Astrocyte of the cerebellum (primary cell): ENCODE measurements at regions not wholly inside any gene's neighbourhood (a gene's known extent, or its start where the extent isn't known, plus 50 kb on each side); places are given as distances from the start of the nearest gene placed in this dataset.

Experiments used
- DNase-seq: peaks from one replicate; pipeline ENCODE4 v3.0.0-alpha.2; 2011; ENCODE audit warnings: low read depth
- H3K4me3 ChIP-seq: 2 replicates; pipeline ENCODE4 v1.5.1; 2011; ENCODE audit warnings: mild to moderate bottlenecking, low read depth, low read length, moderate library complexity
- in situ Hi-C: cut with HindIII; loops from 2 replicates; pipeline ENCODE4 v1.10.0; 2017; ENCODE audit warnings: low sequenced_read_pairs
- TF ChIP-seq, protein P1 (sequence below): IDR thresholded peaks from 2 replicates; pipeline ENCODE4 v1.5.1; 2012; ENCODE audit warnings: low read length, low read depth, moderate library complexity, mild to moderate bottlenecking; ENCODE audit errors: missing control alignments

DNA sequence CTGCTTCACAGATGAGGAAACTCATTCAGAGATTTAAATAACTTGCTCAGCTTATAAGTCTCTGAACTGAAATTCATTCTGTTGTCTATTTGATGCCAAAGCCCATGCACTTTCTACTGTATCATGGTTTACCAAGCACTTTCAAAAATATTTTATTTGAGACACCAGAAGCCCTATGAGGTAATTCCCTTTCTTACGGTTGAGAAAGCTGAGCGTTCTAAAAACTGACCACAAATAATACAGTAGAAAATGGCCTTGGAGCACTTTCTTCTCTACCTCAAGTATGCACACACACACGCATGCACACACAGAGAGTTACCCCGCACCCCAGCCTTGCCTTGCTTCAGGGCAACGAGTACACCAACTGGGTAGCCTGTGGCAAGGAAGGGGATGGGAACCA, 228.5 kb downstream of the RFC3 start:
- in situ Hi-C loops = no loop called here
- TF ChIP-seq, protein P1, sequence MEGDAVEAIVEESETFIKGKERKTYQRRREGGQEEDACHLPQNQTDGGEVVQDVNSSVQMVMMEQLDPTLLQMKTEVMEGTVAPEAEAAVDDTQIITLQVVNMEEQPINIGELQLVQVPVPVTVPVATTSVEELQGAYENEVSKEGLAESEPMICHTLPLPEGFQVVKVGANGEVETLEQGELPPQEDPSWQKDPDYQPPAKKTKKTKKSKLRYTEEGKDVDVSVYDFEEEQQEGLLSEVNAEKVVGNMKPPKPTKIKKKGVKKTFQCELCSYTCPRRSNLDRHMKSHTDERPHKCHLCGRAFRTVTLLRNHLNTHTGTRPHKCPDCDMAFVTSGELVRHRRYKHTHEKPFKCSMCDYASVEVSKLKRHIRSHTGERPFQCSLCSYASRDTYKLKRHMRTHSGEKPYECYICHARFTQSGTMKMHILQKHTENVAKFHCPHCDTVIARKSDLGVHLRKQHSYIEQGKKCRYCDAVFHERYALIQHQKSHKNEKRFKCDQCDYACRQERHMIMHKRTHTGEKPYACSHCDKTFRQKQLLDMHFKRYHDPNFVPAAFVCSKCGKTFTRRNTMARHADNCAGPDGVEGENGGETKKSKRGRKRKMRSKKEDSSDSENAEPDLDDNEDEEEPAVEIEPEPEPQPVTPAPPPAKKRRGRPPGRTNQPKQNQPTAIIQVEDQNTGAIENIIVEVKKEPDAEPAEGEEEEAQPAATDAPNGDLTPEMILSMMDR = no peak
- DNase-seq = no peak
- no peak overlapping the region for H3K4me3 ChIP-seq

DNA sequence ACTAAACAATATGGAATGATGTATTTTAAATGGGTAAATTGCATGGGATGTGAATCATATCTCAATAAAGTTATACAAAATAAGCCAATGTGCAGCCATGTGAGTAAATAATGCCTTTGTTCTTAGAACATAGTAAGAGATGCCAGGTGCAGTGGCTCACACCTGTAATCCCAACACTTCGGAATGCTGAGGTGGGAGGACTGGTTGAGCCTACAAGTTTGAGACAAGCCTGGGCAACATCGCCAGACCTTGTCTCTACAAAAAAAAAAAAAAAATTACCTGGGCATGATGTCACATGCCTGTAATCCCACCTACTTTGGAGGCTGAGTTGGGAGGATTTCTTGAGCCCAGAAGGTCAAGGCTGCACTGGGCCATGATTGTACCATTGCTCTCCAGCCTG, 230.7 kb downstream of the RFC3 start:
- in situ Hi-C loops = no loop called here
- DNase-seq = no peak
- TF ChIP-seq, protein P1 = no peak
- H3K4me3 ChIP-seq = no peak overlapping the region

DNA sequence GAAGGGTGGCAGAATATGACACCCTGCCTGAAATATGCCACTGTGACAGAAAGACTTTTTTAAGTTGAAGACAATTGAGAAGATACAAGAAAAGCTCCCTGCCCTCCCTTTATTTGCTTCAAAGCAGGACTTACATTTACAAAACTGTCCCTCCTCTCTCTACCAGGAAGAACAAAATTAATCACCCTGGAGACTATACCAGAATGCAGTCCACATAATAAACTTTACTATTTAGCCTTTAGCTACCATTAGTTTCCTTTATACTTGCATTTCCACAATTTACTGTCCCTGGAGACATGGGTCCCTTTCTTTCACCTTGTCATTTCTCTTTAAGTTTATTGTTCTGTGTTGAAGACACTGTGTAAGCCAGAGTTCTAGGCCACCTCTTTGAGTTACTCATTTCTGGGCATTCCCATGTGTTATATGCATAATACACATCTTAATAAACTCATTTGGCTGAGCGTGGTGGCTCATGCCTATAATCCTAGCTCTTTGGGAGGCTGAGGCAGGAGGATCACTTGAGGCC, 238.8 kb downstream of the RFC3 start:
- in situ Hi-C loops = no loop called here
- TF ChIP-seq, protein P1 = no peak
- no peak overlapping the region for H3K4me3 ChIP-seq
- no peak for DNase-seq

DNA sequence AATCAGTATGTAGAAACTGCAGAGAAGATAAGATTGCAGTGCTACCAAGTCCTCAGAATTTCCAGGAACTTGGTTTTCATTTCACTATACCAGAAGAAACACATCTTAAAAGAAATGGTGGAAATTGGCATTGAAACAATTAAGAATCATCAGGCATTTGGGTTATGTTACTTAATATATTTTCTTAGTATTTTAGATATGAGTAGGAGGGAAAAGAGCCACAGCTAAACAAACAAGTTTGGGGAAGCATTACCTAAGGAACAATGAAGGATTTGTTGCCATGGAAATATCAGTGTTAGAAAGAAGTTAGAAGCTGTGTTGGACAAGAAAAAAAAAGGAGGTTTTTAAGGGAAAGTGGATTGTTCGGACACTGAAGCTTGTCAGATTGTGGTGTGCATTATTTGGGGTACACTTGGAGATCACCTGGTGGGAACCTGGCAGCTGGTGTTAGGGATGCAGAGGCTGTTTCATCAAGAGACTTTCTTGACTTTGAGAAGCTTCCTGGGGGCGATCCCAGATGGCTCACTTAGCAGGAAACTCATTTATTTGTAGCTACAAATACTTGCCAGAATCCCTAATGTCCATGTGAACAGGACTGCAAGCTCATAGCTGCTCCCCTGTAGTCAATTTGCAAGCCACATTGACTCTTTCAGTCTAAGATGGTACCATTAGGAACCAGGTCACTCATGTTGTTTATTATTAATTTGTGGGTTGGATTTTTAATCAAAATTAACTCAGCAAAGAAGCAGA, 246.7 kb downstream of the RFC3 start:
- TF ChIP-seq, protein P1 = no peak
- in situ Hi-C loops = no loop called here
- H3K4me3 ChIP-seq = no peak overlapping the region
- DNase-seq = no peak

DNA sequence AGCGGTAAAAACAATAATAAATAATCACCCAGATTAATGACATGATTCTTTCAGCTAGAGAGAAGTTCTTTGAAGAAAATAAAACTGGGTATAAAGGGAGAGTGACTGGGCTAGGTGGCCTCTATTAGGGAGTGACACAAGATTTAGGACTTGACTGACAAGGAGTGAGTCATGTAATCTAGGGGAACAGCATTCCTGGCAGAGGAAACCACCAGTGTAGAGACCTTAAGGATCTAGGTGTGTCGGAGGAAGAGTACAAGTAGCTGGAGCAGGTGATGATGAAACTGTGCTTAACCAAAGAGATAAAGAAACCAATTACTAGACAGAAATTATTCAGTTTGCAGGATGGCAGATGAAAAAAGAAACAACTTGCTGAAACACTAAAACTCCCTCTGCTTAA, 248.0 kb downstream of the RFC3 start:
- TF ChIP-seq, protein P1 = no peak
- no peak overlapping the region for H3K4me3 ChIP-seq
- no peak for DNase-seq
- in situ Hi-C loops = no loop called here

DNA sequence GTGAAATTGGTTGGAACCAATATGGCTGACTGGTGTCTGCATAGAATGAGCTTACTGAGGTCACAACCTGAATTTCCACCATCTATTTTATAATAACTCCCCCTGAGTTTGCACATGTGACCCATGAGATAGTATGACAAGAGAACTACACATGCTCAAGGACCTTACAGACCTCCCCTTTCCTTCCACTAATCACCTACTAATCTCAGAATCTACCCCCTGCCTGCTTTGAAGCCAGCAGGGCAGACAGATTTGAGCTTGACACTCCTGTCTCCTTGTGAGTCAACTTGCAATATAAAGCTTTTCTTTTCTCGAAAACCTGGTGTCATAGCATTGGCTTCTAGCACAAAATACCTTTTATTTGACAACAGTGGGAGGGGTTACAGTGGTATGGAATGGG, 248.4 kb downstream of the RFC3 start:
- no peak overlapping the region for H3K4me3 ChIP-seq
- in situ Hi-C loops = no loop called here
- no peak for DNase-seq
- TF ChIP-seq, protein P1 = no peak
